Fibroblast of skin of right biceps (primary cell): ENCODE measurements at regions not wholly inside any gene's neighbourhood (a gene's known extent, or its start where the extent isn't known, plus 50 kb on each side); places are given as distances from the start of the nearest gene placed in this dataset.

Source experiments
- DNase-seq: peaks from one replicate; pipeline ENCODE4 v3.0.0-alpha.2; 2013

DNA sequence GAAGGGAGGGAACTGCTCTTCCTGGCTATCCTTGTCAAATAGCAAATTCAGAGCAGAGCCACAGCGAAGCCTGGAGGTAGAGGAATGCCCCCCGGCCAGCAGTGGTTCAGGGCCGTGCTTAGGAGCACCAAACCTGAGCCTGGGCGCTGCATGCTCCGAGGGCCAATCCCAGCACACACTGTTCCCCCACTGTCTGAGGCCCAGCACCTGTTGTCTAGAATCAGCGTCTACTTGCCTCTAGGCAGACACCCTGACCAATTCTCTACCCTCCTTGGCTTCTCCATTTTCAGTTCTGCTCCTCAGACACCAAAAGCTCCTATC lies 177.6 kb upstream of the PKDCC start:
- no peak for DNase-seq

DNA sequence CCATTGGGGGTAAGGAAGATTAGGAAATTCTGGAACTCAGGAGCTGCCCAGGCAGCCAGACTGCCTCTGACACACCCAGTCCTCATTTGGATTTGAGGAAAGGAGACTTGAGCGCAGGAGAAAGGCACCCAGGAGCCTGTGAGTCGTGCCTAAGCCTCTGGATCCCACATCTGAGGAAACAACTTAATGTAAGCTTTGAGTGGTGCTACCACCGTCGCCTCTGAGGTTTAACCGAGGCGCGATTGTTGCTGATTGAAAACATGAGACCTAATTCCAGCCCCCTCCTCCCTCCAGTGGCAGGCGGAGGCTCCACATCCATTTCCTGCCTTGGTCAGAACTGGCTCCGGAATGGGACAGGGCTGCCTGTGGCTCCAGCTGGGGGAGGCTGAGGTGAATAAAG lies 176.7 kb upstream of the PKDCC start:
- peak; percentile 78 for DNase-seq

DNA sequence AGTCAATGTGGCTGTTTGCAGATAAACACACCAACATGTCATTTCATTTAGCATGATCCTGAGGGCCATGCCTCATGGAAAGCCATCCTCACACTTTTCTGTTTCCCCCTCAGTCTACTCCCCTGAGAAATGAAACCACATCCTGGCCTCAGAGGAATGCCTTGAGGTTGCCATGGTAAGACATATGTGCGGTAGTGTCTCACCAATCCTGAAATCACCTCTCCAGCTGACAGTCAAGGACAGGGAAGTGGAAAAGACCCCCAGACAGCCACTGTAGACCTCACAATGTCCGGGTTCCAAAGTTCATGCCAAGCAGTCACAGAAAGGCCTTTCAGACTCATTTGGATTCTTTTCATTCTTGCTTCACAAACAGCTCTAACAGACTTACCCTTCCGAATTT lies 175.2 kb upstream of the PKDCC start:
- peak; percentile 92 for DNase-seq

DNA sequence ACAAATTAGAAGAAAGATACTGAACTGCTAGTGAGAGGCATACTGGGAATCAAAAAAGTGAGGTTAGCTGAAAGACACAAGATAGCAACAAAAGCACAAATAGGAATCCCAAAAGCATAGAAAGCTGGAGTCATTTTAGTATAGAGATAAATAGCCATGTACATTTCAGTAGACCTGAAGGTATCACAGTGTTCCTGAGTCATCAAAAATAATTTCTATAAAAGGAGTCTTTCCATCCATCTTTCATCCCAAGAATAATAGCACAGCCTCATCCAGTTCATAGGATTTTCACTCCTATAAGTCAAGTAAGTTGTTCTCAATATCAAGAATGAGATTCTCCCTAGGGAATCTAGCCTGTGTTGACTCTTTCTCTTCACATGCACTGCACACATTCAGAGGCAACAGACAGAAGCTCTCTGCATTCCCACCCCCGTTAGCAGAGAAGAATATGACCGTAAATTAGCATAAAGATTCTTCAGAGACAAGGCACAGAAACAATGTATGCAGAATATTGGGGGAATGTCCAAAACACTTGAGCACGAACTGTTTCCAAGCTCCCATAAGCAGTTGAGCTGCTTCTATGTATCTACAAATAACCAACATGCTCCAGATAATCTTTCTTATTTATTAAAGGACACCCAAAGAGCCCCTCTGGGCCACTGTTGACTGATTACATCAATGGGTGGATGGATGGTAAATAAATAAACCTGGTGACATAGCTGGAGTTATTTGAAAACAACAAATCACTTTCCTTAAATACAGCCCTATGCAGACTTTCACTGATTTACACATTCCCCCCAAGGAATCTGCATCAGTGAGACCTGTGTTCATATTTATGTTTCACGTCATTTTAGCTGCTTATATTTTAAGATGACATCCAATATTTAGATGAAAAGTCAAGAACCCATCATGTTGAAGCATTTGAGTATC lies 174.5 kb upstream of the PKDCC start:
- peak; percentile 80 for DNase-seq

DNA sequence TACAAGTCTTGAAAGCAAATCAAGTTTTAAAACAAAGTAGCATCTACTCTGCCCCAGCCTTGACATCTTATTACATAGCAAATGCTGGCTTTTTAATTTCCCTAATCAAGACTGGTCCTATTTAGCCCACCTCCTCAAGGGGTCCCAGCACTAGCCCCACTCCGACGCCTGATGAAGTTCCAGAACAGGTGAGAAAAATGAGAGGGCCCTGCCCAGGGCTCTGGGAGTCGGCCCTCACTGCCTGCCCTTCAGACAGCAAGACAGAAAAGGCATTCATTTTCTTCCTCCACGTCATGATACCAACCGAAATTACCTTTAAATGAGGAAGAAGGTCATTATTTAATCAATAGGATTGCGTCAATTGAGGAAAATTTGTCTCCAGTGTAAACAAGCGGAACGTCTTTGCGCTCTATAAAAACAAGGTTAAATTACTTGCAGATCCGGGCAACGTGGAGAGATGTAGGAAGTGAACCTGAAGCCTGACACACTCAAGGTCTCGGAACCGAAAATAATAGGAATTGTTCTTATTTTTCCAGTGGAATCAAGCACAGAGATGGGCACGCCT lies 170.6 kb upstream of the PKDCC start:
- DNase-seq = no peak

DNA sequence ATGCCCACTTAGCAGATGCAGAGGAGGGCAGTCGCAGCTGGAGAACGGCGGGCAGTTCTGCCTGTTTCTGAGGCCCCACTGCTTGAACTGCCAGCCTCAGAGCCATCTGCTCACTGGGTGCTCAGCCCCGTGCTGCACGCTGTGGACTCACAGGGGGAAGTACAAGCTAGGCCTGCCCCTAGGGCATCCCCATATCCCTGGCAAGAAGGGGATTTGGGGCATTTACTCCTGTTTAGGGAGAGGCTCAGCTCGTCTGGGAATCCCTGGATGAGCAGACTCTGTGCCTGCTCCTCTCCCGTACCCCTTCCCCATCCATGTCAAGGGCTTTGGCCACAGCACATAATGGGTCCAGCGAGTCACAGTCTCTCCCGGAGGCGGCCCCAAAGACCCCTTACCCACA lies 169.8 kb upstream of the PKDCC start:
- DNase-seq = no peak

DNA sequence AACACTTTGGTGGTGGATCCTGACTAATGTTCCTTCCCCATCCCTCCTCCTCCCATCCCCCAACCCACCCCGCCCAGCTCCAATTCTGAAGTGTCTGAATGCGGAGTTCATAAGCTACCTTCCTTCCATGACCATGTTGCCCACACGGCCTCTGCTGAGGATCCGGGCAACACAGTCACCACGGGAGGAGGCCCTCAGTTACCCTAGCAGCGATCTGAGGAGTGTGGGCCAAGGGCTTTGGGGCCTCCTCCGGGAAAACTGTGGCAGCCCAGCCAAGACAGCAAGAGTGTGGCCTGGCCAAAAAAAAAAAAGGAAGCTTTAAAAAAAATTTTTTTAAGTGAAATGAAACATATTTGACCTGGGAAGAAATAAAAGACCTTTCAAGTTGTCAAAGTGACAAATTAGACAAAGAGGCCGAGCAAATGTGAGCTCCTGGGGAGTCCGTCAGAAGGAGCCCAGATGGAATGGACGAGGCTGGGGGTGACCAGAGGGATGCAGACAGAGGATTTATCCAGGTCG lies 169.0 kb upstream of the PKDCC start:
- DNase-seq = no peak

DNA sequence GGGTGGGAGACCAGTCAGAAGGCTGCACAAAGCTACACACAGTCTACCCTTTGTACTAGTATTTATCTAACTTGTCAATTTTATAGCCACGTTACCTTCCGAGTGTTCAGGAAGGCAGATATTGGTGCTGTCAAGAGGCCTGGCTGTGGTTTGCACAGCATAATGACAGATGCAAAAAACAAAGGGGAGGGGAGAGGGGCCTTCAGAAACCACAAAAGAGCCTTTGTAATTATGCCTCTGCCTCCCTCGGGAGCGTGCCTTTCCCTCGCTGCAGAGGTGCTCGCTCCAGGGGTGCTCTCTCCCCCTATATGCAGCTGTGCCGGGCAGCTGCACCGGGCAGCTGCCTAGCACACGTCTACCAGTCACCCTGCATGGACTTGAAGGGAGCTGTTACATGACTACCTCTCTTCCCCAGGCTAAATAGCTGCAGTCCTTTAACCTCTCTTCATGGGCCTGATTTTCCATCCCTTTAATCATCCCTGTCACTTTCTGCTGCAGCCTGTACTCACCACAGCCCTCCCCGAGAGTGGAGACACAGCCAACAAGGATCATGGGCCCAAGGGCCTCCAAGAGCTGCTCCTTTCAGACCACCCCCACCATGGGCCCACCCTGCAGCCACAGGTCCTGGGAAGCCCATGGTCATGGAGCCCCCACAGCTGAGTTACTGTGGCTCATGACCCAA lies 168.4 kb upstream of the PKDCC start:
- peak; percentile 23 for DNase-seq

DNA sequence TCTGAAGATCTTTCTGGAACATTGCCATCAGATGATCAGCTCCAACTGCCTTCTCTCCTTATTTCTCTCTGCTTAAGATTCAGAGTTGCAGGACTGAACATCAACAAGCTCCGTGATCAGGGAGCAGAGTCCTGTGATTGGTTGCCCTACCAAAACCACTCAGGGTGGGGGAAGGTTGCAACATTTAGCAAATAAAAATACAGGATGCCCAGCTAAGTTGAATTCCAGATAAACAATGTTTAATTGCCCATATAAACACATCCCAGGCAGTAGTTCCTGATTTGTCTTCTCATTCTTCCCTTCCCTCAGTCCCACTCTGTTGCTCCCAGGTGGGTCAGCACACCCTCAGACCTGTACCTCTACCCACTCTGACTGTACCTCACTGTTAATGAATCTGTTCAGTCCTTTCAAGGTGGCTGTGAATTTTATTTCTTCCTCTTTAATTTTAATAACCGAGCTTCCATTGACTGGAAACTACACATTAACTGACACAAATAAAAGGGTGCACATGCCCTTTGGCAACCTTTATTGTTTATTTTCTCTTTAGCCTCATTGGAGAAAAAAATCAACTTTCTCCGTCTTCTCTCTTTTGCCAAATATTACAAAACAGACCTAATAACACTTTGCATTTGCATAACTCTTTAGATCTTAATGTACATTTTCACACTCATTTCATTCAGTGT lies 167.1 kb upstream of the PKDCC start:
- no peak for DNase-seq

DNA sequence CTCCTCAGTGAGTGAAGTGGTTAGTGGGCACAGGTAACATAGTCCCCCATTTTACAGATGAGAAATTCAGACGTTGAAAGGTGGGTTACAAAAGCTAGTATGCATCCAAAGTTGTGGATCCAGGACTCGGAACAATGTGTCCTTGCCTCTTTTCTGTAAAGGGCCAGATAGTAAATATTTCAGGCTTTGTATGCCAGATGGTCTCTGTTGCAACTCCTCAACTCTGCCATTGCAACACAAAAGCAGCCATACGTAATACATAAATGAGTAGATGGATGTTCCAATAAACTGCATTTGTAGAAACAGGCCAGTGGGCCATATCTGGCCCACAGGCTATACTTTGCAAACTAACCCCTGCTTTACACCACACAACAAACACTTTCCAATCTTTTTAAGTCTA lies 166.6 kb upstream of the PKDCC start:
- no peak for DNase-seq

DNA sequence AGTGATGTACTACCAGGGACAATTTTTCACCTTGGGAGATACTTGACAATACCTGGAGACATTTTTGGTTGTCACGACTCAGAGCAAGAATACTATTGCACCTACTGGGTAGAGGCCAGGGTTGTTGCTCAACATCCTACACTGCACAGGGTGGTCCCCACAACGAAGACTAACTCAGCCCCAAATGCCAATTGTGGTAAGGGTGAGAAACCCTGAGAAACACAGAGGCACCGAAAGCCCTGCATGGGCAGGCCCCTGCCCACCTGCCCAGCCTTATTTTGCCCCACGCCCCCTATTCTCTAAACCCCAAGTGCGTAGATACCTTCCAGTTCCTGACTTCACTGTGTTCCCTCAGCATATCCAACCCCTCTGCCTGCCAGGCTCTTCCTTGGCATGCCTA lies 163.1 kb upstream of the PKDCC start:
- no peak for DNase-seq

DNA sequence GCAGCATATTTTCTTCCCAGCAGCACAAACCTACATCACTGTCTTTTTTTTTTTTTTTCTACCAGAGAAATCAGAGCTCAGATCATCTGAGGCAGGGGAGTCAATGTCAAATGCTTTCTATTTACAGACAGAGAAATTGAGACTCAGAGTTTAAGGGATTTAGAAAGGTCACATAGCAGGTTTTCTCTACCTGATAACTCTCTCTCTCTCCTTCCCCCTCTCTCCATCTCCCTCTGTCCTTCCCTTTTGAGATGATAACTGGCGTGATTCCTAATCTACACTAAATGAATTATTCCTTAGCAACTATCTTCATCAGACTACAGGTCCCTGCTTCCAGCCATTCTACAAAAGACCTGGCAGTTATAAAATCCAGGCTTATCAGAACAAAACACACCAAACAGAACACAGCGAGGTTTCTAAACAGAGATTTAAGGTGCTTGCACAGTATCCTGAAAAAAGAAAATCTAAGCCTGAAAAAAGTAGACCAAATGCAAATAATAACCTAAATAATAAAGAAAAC lies 161.6 kb upstream of the PKDCC start:
- DNase-seq = no peak

DNA sequence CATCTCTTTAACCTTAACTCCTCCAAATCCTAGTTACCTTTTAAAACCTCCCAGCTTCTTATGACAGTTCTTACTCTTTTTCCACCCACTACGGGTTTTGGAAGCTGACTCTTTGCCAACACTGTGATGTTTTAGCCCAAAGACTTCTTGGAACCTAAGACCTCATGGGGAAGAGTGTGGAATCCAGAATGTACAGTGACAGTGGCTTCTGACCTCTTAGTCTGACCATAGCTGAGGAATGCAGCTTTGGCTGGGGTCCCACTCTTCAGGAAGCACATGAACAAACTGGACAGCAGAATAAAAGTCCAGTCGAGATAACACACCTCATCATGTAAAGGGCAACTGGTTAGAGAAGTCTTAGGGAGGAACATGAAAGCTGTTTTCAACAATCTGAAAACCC lies 161.1 kb upstream of the PKDCC start:
- no peak for DNase-seq

DNA sequence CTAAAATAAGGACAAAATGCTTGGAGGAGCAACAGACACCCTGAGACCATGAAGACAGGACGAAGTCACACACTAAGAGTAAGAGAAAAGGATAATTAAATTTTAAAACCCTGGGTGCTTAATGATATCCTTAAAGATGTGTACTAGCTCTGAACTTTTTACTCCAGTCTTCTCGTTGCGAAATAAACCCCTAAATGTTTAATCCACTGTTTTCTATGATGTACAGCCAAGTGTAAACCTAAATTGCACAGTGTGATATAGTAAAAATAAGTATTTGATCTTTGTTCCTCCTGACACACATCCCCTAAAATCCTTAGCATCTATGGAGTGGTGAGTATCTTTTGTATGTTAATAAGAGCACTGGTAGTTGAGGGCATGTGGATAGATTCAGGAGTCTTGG lies 157.5 kb upstream of the PKDCC start:
- no peak for DNase-seq

DNA sequence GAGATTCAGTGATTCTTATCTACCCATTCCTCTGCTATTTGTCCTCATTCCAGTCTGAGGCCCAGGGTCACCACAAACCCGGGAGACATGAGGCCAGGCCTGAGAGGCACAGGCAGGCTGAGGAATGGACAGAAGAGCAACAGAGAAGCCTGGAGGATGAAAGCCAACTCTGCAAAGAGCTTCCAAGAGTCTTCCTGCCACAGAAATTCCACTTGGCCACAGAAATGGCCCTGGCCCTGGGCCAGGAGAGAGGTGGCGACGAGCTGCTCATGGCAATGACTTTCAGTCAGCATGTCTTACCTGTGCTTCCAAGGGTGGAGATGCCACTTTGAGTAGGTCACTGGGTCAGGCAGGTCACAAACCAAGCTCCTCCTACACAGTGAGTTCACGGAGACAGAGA lies 155.3 kb upstream of the PKDCC start:
- DNase-seq = peak; percentile 51

DNA sequence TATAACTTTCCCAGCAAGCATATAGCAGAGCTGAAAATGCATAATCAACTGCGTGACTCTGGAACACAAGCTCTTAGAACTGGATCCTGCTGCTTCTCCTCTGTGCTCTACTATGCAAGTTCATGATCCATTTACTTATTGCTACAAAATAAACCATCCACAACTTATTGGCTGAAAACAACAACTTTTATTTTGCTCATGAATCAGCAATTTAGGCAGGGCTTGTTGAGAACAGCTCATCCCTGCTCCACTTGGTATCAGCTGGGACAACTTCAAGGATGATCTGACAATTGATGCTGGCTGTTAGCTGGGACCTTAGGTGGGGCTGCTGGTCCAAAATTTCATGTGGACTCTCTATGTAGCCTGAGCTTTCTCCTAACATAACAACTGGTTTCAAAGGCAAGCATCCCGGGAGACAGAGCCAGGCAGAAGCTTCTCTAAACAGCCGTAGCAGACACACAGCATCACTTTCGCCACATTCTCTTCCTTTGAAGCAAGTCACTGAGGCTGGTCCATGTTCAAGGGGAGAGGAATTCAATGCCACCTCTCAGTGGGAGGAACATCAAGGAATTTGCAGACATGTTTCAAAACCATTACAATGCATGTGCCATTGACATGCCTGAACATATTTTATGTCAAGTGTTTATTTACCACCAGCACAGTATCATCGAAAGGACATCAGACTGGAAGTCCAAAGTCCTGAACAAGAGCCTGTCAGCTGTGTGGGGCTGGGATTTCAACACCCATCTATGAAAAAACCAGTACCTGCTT lies 153.1 kb upstream of the PKDCC start:
- no peak for DNase-seq

DNA sequence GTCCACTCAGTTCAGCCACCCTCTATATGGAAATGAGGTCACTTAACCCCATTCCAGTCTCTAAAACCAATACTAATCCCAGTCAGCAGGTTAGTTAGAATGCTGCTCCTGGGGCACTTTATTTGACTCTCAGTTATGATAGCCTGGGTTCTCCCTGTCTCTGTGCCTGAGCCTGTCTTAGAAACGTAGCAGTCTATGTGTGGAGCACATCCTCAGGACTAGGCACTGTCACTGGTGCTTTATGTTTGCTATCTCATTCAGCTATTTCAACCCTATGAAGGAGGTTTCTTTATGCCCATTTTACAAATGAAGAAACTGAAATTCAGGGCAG lies 152.5 kb upstream of the PKDCC start:
- DNase-seq = no peak

DNA sequence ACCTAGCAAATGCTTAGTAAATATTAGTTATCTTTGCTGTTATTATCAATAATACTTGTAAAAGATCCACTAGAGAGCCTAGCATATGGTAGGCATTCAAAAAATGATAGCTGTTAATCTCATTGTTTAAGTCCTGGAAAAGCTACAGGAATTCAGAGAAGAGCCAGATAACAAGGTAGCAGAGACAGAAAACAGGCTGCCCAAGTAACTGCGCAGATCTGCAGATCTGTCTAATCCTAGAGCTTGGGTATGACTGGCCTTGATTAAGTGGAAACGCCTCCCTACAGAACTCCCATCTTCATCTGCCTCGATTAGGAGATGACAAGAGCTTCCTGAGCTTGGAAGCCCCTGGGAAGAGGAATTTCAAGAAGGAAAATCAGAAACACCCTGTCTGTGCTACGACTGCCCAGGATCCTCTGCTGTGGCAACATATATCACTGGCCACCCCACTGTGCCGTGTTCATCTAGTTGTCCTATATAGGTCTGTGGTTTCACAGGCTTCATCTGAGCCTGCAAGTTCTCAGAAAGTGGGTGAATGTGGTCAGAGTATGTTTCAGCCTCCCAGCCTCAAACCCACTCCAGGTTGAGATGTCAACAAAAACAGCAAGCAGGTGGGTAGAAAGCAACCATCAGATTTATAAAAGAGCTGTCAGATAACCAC lies 151.5 kb upstream of the PKDCC start:
- DNase-seq = no peak

DNA sequence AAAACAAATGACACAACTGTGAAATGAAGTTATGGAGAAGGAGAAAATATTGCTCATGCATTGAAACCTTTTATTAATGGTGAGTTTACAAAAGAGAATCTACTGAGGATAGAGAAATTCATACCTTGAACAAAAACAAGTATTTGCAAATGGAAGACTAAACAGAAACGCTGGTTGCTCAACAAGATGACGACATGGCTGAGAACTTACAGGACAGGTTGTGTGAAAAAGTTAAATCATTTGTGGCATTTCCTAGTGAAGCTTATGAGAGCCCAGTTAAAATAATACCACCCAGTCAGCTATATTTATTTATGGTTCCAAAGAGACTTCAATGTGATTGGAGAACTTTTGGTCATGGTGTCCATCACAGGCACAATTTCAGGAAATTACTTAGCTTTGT lies 148.6 kb upstream of the PKDCC start:
- DNase-seq = peak; percentile 46

DNA sequence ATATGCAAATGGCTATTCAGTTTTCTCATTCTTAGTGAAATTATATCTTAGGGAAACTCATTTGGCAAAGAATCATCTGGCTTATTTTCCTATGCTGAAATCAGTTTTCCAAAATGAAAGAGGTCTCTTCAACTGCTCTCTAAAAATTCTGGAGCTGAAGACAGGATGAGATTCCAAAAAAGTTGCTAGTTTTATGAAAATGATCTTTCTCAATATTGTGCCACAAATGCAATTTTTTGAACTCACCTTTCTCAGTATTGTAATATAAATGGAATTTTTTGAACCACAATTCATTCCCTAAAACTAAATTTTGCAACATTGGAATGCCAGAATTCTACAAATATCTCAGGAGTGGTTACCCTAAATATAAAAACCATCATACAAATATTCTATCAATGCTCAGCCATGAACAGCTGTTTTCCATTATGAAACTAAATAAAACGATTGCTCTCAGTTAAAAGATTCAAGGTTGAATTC lies 147.7 kb upstream of the PKDCC start:
- DNase-seq = peak; percentile 81

DNA sequence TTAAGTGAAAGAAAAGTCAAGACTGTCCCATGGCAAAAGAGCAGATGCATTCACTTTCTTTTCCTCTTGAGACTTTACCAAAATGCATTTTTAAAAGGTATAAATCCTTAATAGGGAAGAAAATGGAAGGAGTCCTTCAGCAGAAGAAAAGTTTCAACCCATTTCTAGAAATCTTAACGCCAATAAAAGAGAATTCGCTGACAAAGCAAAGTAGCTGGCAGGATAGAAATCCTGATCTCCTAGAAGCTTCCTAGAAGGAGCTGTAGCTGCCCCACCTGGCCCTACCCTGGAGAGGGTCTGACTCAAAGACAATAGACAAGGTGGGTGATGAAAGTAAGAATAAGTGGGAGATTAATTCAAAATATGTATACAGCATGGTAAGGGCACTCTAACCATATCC lies 144.9 kb upstream of the PKDCC start:
- DNase-seq = no peak
